Right cardiac atrium (tissue), 5 donors: ENCODE measurements at regions not wholly inside any gene's neighbourhood (a gene's known extent, or its start where the extent isn't known, plus 50 kb on each side); places are given as distances from the start of the nearest gene placed in this dataset.

ENCODE experiments used
- ATAC-seq, 2 donors: fragments of 200-7000 bp; cut with Tn5 transposase; one replicate each; pipeline versions ENCODE4 v1.8.0 to v1.9.1; 2020; ENCODE audit warnings: moderate library complexity in 2 of 2, mild to moderate bottlenecking in 1 of 2
- DNase-seq, 3 donors: peaks; one replicate each; pipeline ENCODE4 v3.0.0-alpha.2; 2020
- H3K27ac ChIP-seq: one replicate; pipeline ENCODE4 v1.5.1; 2013; ENCODE audit warnings: mild to moderate bottlenecking, low read length, control low read depth, moderate library complexity
- H3K27me3 ChIP-seq: one replicate; pipeline ENCODE4 v1.6.1; 2013; ENCODE audit not compliant: control insufficient read depth, insufficient read depth
- H3K4me1 ChIP-seq: one replicate; pipeline ENCODE4 v1.6.1; 2013; ENCODE audit warnings: low read length; ENCODE audit not compliant: control insufficient read depth, insufficient read depth
- H3K4me3 ChIP-seq: one replicate; pipeline ENCODE4 v1.5.1; 2013; ENCODE audit warnings: low read length, control low read depth
- H3K9me3 ChIP-seq: one replicate; pipeline ENCODE4 v1.6.1; 2013; ENCODE audit warnings: low read length; ENCODE audit not compliant: control insufficient read depth
- WGBS: extraction: QIAGEN DNeasy Blood & Tissue Kit; methylation state at CpG from one replicate; pipeline ENCODE4 v1.1.7; 2013; 5-methylcytosine and 5-hydroxymethylcytosine counted together
- intact Hi-C, 4 donors: fragments of 100-400 bp; cut with DNase I; formaldehyde crosslinking; loops; one replicate each; pipeline versions ENCODE4 v1.11.0 to v1.14.0; 2022 to 2023
- donor health status: healthy with polysubstance abuse.
- donor health status: DM: no; HTN: yes; CAD: no.
- donor health status: DM: no; HTN: no; CAD: no.
- donor health status: DM: no; HTN: yes; CAD: no; lungs with severe emphysema.
- donor health status: DM: yes; HTN: yes; CAD: no.

GRCh38 chr13:50366488-50367174, 351.4 kb downstream of the KCNRG start:
- intact Hi-C loops = no loop called here
- WGBS = 89% methylated on average over 6 of the region's 6 CpGs
- Histone ChIP-seq H3K27ac (no peak overlapping the region), H3K27me3 (no peaks in the 10 kb centered on the region), H3K4me3 (no peak overlapping the region), H3K4me1 (no peaks in the 10 kb centered on the region), H3K9me3 (no peaks in the 10 kb centered on the region)
- ATAC-seq (no peak), DNase-seq (no peak)

- Histone ChIP-seq H3K4me3 (no peak overlapping the region), H3K4me1 (no peaks in the 10 kb centered on the region), H3K27ac (no peak overlapping the region), H3K9me3 (no peaks in the 10 kb centered on the region), H3K27me3 (no peaks in the 10 kb centered on the region)
- ATAC-seq (no peak), DNase-seq (no peak)
- intact Hi-C loops = no loop called here
- 66% methylated on average over 2 of the region's 2 CpGs for WGBS
Observed at GRCh38 chr13:50369646-50370045, 354.4 kb downstream of the KCNRG start.

- intact Hi-C loops = no loop called here
- no peaks in the 10 kb centered on the region for H3K4me1 ChIP-seq
- H3K9me3 ChIP-seq = no peaks in the 10 kb centered on the region
- no peaks in the 10 kb centered on the region for H3K27me3 ChIP-seq
- no peak overlapping the region for H3K4me3 ChIP-seq
- no peak overlapping the region for H3K27ac ChIP-seq
- 78% methylated on average over 5 of the region's 5 CpGs for WGBS
- no peak for ATAC-seq
- no peak for DNase-seq
Observed at GRCh38 chr13:50370303-50370950, 355.2 kb downstream of the KCNRG start.

GRCh38 chr13:50374517-50374916, 359.3 kb downstream of the KCNRG start:
- WGBS = 90% methylated on average over 6 of the region's 6 CpGs
- no peaks in the 10 kb centered on the region for H3K4me1 ChIP-seq
- H3K27ac ChIP-seq = no peak overlapping the region
- no peak for ATAC-seq
- H3K27me3 ChIP-seq = no peaks in the 10 kb centered on the region
- no peak for DNase-seq
- intact Hi-C loops = no loop called here
- no peaks in the 10 kb centered on the region for H3K9me3 ChIP-seq
- H3K4me3 ChIP-seq = no peak overlapping the region

- no peak for ATAC-seq
- H3K27me3 ChIP-seq = no peaks in the 10 kb centered on the region
- no peak for DNase-seq
- no peak overlapping the region for H3K27ac ChIP-seq
- no peaks in the 10 kb centered on the region for H3K9me3 ChIP-seq
- WGBS = 52% methylated on average over 4 of the region's 4 CpGs
- intact Hi-C loops = no loop called here
- H3K4me1 ChIP-seq = no peaks in the 10 kb centered on the region
- no peak overlapping the region for H3K4me3 ChIP-seq
Observed at GRCh38 chr13:50375792-50376191, 360.5 kb downstream of the KCNRG start.

GRCh38 chr13:50376895-50377575, 361.8 kb downstream of the KCNRG start:
- H3K9me3 ChIP-seq = no peaks in the 10 kb centered on the region
- H3K27ac ChIP-seq = no peak overlapping the region

GRCh38 chr13:50377726-50378270, 362.6 kb downstream of the KCNRG start:
- 93% methylated on average over 2 of the region's 2 CpGs for WGBS
- H3K4me3 ChIP-seq = no peak overlapping the region
- H3K4me1 ChIP-seq = no peaks in the 10 kb centered on the region
- intact Hi-C loops = no loop called here
- ATAC-seq = no peak
- H3K27ac ChIP-seq = no peak overlapping the region
- H3K27me3 ChIP-seq = no peaks in the 10 kb centered on the region
- DNase-seq = no peak
- no peaks in the 10 kb centered on the region for H3K9me3 ChIP-seq

More at GRCh38 chr13:50376895-50377575, 361.8 kb downstream of the KCNRG start:
- no peaks in the 10 kb centered on the region for H3K27me3 ChIP-seq
- no peaks in the 10 kb centered on the region for H3K4me1 ChIP-seq
- intact Hi-C loops = no loop called here
- H3K4me3 ChIP-seq = no peak overlapping the region
- 72% methylated on average over 1 of the region's 1 CpG for WGBS
- ATAC-seq = no peak
- peak in 1 of 3 donors; percentile 33 for DNase-seq

GRCh38 chr13:50378509-50379044, 363.3 kb downstream of the KCNRG start:
- intact Hi-C loops = no loop called here
- H3K27me3 ChIP-seq = no peaks in the 10 kb centered on the region
- no peaks in the 10 kb centered on the region for H3K4me1 ChIP-seq
- H3K4me3 ChIP-seq = no peak overlapping the region
- ATAC-seq (no peak), DNase-seq (no peak)
- WGBS = 77% methylated on average over 5 of the region's 5 CpGs
- no peaks in the 10 kb centered on the region for H3K9me3 ChIP-seq
- no peak overlapping the region for H3K27ac ChIP-seq

- 75% methylated on average over 3 of the region's 3 CpGs for WGBS
- intact Hi-C loops = no loop called here
- ATAC-seq (no peak), DNase-seq (no peak)
- Histone ChIP-seq H3K27me3 (no peaks in the 10 kb centered on the region), H3K4me3 (no peak overlapping the region), H3K27ac (no peak overlapping the region), H3K9me3 (no peaks in the 10 kb centered on the region), H3K4me1 (no peaks in the 10 kb centered on the region)
Observed at GRCh38 chr13:50379584-50379983, 364.3 kb downstream of the KCNRG start.

GRCh38 chr13:50380905-50381304, 365.7 kb downstream of the KCNRG start:
- no peak for ATAC-seq
- DNase-seq = no peak
- Histone ChIP-seq H3K27me3 (no peaks in the 10 kb centered on the region), H3K27ac (no peak overlapping the region), H3K9me3 (no peaks in the 10 kb centered on the region), H3K4me1 (no peaks in the 10 kb centered on the region), H3K4me3 (no peak overlapping the region)
- intact Hi-C loops = no loop called here

GRCh38 chr13:50382511-50382910, 367.3 kb downstream of the KCNRG start:
- no peak overlapping the region for H3K4me3 ChIP-seq
- H3K27me3 ChIP-seq = no peaks in the 10 kb centered on the region
- H3K9me3 ChIP-seq = no peaks in the 10 kb centered on the region
- peaks cover 2% of the 10 kb centered on the region for H3K4me1 ChIP-seq
- ATAC-seq = no peak
- H3K27ac ChIP-seq = no peak overlapping the region
- DNase-seq = no peak
- intact Hi-C loops = no loop called here
- WGBS = 94% methylated on average over 1 of the region's 1 CpG
